ENCODE measurements at regions not wholly inside any gene's neighbourhood (a gene's known extent, or its start where the extent isn't known, plus 50 kb on each side); places are given as distances from the start of the nearest gene placed in this dataset.

- H3K79me2 ChIP-seq (ENCODE audit: insufficient read depth, low read length): no peaks in the 10 kb centered on the region
- ChIA-PET POLR2A (no interaction called here), CTCF (ENCODE audit: low intra/inter-chr PET ratio, low total read pairs) (no interaction called here)
- H3K4me3 ChIP-seq (replicated peaks in 1 of 3; ENCODE audit: insufficient read depth in 1 of 3, low read depth in 2 of 3, low read length in 3 of 3): no peak overlapping the region
- no peaks in the 10 kb centered on the region for H3K36me3 ChIP-seq (replicated peaks in 1 of 2; ENCODE audit: control insufficient read depth in 1 of 2, insufficient read depth in 2 of 2, low read length in 2 of 2)
- no peak for FAIRE-seq
- H2AFZ ChIP-seq (ENCODE audit: low read length): no peak overlapping the region
- ATAC-seq: no peak
- no TSS peak for BruUV-seq (replicated peaks)
- in situ Hi-C loops (cut with HindIII; ENCODE audit: extremely low pct_ligation_motif_present, low pct_unique_long_range_greater_than_20kb): no loop called here
- 0 out of 2 replicates have a peak, but pooled peaks cover 4% of the 10 kb centered on the region for H3K9me3 ChIP-seq (ENCODE audit: low read length)
- TF ChIP-seq, protein P1, sequence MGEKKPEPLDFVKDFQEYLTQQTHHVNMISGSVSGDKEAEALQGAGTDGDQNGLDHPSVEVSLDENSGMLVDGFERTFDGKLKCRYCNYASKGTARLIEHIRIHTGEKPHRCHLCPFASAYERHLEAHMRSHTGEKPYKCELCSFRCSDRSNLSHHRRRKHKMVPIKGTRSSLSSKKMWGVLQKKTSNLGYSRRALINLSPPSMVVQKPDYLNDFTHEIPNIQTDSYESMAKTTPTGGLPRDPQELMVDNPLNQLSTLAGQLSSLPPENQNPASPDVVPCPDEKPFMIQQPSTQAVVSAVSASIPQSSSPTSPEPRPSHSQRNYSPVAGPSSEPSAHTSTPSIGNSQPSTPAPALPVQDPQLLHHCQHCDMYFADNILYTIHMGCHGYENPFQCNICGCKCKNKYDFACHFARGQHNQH (CRISPR knock-in tag; IDR thresholded peaks at IDR 0.05): no peak
- no peak for TF ChIP-seq GATAD2A (CRISPR knock-in tag; IDR thresholded peaks at IDR 0.05)
- no peak for TF ChIP-seq DRAP1 (CRISPR knock-in tag; IDR thresholded peaks at IDR 0.05)
- no peak for TF ChIP-seq NFKB2 (CRISPR knock-in tag; IDR thresholded peaks at IDR 0.05; ENCODE audit: borderline replicate concordance)
- no peak for TF ChIP-seq ZNF34 (CRISPR knock-in tag; IDR thresholded peaks at IDR 0.05; ENCODE audit: borderline replicate concordance)
- no peak for TF ChIP-seq GTF2F1 (IDR thresholded peaks at IDR 0.05; ENCODE audit: low read length)
- TF ChIP-seq, protein P2, sequence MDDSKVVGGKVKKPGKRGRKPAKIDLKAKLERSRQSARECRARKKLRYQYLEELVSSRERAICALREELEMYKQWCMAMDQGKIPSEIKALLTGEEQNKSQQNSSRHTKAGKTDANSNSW (CRISPR knock-in tag; IDR thresholded peaks at IDR 0.05; ENCODE audit: borderline replicate concordance): no peak
- no peak for TF ChIP-seq NKX3-1 (CRISPR knock-in tag; IDR thresholded peaks at IDR 0.05)
- TF ChIP-seq MIER2 (CRISPR knock-in tag; IDR thresholded peaks at IDR 0.05): no peak
- TF ChIP-seq MAFG (CRISPR knock-in tag; IDR thresholded peaks at IDR 0.05): no peak
- TF ChIP-seq, protein P3, sequence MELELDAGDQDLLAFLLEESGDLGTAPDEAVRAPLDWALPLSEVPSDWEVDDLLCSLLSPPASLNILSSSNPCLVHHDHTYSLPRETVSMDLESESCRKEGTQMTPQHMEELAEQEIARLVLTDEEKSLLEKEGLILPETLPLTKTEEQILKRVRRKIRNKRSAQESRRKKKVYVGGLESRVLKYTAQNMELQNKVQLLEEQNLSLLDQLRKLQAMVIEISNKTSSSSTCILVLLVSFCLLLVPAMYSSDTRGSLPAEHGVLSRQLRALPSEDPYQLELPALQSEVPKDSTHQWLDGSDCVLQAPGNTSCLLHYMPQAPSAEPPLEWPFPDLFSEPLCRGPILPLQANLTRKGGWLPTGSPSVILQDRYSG (CRISPR knock-in tag; IDR thresholded peaks at IDR 0.05): no peak
- TF ChIP-seq RFX3 (CRISPR knock-in tag; IDR thresholded peaks at IDR 0.05): no peak
- no peak for TF ChIP-seq KMT2A (CRISPR knock-in tag; IDR thresholded peaks at IDR 0.05)
- TF ChIP-seq ZNF644 (CRISPR knock-in tag; IDR thresholded peaks at IDR 0.05; ENCODE audit: low read depth): no peak
- no peak for TF ChIP-seq TEF (CRISPR knock-in tag; IDR thresholded peaks at IDR 0.05)
- TF ChIP-seq IRX3 (CRISPR knock-in tag; IDR thresholded peaks at IDR 0.05; ENCODE audit: borderline replicate concordance, low read depth): no peak
- WGBS (ENCODE audit: low lambda C conversion rate): 38% methylated on average over 1 of the region's 4 CpGs
- H3K9ac ChIP-seq (ENCODE audit: insufficient read depth, low read depth, low read length): no peak overlapping the region
- H3K4me1 ChIP-seq (ENCODE audit: insufficient read depth, low read length): no peaks in the 10 kb centered on the region
- H3K27me3 ChIP-seq (ENCODE audit: control insufficient read depth in 1 of 2, insufficient read depth in 2 of 2, low read length in 2 of 2): no peaks in the 10 kb centered on the region; a peak in 1 of 5 replicates
- intact Hi-C loops (cut with micrococcal nuclease; ENCODE audit: unreplicated experiment): no loop called here
- H4K20me1 ChIP-seq (ENCODE audit: insufficient read depth, low read length): no peaks in the 10 kb centered on the region
- no peak for DNase-seq (ENCODE audit: low spot score)
- H3K27ac ChIP-seq (ENCODE audit: extremely low read length, insufficient read depth, low read length): no peak overlapping the region
- H3K4me2 ChIP-seq (ENCODE audit: low read depth, low read length): no peak overlapping the region
These were observed 254.5 kb upstream of the ADGRL3 start for GRCh38 chr4:60945641-60946040.
